ENCODE measurements at regions not wholly inside any gene's neighbourhood (a gene's known extent, or its start where the extent isn't known, plus 50 kb on each side); places are given as distances from the start of the nearest gene placed in this dataset.

DNA sequence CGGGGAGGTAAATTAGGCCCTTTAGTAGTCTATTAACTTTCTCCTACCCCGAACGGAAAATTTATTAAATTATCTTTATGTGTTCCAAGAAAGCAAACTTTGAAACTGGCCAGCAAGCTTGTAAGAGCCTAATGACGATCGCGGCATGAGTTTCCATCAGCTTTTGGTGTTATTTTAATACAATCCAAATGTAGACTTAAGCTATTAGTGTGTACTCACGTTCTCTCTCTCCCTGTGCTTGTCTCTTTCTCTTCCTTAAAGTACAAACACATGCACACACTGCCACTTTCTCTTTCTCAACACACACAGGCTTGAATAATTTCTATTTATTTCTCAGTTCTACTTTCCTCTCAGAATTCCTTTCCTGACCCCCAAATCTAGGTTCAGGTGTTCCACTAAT lies 108.8 kb upstream of the MME start:
- intact Hi-C loops (cut with micrococcal nuclease), result no loop called here
- Mint-ChIP-seq H3K9me3 (no peaks in the 10 kb centered on the region), H3K27me3 (no peaks in the 10 kb centered on the region), H3K4me1 (no peaks in the 10 kb centered on the region), H3K36me3 (ENCODE audit: low read depth) (no peaks in the 10 kb centered on the region), H3K4me3 (no peak overlapping the region), H3K27ac (no peak overlapping the region)
- TF ChIP-seq, protein P1, sequence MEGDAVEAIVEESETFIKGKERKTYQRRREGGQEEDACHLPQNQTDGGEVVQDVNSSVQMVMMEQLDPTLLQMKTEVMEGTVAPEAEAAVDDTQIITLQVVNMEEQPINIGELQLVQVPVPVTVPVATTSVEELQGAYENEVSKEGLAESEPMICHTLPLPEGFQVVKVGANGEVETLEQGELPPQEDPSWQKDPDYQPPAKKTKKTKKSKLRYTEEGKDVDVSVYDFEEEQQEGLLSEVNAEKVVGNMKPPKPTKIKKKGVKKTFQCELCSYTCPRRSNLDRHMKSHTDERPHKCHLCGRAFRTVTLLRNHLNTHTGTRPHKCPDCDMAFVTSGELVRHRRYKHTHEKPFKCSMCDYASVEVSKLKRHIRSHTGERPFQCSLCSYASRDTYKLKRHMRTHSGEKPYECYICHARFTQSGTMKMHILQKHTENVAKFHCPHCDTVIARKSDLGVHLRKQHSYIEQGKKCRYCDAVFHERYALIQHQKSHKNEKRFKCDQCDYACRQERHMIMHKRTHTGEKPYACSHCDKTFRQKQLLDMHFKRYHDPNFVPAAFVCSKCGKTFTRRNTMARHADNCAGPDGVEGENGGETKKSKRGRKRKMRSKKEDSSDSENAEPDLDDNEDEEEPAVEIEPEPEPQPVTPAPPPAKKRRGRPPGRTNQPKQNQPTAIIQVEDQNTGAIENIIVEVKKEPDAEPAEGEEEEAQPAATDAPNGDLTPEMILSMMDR (IDR thresholded peaks at IDR 0.05), result no peak
- CTCF ChIA-PET, result no interaction called here
- ATAC-seq (ENCODE audit: low read depth) (no peak), DNase-seq (no peak)
- POLR2A ChIA-PET, result no interaction called here

DNA sequence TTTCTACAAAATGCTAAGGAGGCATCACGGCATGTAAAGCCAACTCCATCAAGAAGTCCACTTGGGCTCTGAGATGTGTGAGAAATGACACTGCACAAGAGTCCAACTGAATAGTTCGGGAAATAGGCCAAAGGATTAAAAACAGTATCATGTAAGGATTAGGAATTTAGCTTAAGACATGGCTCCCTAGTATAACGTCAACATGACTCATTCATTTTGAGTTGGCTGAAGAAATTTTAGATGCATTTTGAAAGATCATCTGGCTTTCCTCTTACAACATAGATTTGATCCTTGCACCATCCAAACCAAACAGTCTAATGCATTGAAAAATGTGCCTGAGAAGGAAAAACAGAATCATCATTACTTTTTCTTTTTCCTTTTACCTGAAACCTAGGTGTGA lies 109.3 kb upstream of the MME start:
- H3K9me3 Mint-ChIP-seq, result no peaks in the 10 kb centered on the region
- TF ChIP-seq, protein P1 (IDR thresholded peaks at IDR 0.05), result no peak
- no peaks in the 10 kb centered on the region for H3K27me3 Mint-ChIP-seq
- no peaks in the 10 kb centered on the region for H3K36me3 Mint-ChIP-seq (ENCODE audit: low read depth)
- DNase-seq (no peak), ATAC-seq (ENCODE audit: low read depth) (no peak)
- intact Hi-C loops (cut with micrococcal nuclease), result no loop called here
- ChIA-PET CTCF (no interaction called here), POLR2A (no interaction called here)
- no peak overlapping the region for H3K4me3 Mint-ChIP-seq
- H3K27ac Mint-ChIP-seq, result no peak overlapping the region
- no peaks in the 10 kb centered on the region for H3K4me1 Mint-ChIP-seq

DNA sequence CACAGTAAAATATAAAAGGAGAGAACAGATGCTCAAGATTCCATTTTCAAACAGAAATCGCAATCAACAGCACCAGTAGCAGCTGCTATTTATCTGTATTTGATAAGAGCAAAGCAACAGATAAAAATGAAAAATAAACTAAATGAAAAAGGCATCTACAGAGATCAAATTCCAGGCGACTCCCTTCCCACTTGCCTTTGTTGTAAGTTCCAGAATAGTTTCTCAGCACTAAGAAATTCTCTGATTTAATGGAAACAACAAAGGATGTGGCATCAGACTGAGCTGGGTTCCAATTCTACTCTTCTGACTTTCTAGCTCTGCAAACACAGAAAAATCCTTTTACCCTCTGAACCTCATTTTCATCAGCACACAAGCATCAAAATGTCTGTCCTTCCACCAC lies 110.8 kb upstream of the MME start:
- POLR2A ChIA-PET, result no interaction called here

DNA sequence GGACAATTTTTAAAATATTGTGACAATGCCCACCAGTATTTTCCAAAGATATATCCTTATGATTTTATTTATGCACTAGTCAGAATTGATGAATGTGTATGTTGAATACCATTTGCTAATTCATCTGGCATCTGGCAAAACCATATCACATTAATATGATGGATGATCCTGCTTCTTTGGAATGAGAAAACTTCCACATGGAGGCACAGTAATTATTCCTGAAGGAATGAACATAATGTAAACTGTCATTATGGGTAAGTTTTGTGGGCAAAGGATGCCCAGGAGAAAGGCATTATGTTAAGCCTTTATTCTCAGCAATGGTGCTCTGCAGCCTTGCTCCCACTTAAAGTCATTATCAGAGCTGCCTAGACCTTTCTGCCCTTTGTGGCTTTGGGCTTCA lies 113.0 kb upstream of the MME start:
- Mint-ChIP-seq H3K9me3 (no peaks in the 10 kb centered on the region), H3K36me3 (ENCODE audit: low read depth) (no peaks in the 10 kb centered on the region), H3K4me3 (no peak overlapping the region), H3K27ac (no peak overlapping the region), H3K27me3 (no peaks in the 10 kb centered on the region), H3K4me1 (no peaks in the 10 kb centered on the region)
- TF ChIP-seq, protein P1 (IDR thresholded peaks at IDR 0.05), result no peak
- intact Hi-C loops (cut with micrococcal nuclease), result no loop called here
- CTCF ChIA-PET, result no interaction called here
- no peak for DNase-seq
- ATAC-seq (ENCODE audit: low read depth), result no peak
- POLR2A ChIA-PET, result no interaction called here

More for the DNA sequence above, 110.8 kb upstream of the MME start:
- intact Hi-C loops (cut with micrococcal nuclease), result no loop called here
- TF ChIP-seq, protein P1 (IDR thresholded peaks at IDR 0.05), result no peak
- no peaks in the 10 kb centered on the region for H3K4me1 Mint-ChIP-seq
- no peaks in the 10 kb centered on the region for H3K9me3 Mint-ChIP-seq
- H3K36me3 Mint-ChIP-seq (ENCODE audit: low read depth), result no peaks in the 10 kb centered on the region
- CTCF ChIA-PET, result no interaction called here
- ATAC-seq (ENCODE audit: low read depth), result no peak
- DNase-seq, result no peak
- H3K27ac Mint-ChIP-seq, result no peak overlapping the region
- H3K4me3 Mint-ChIP-seq, result no peak overlapping the region
- no peaks in the 10 kb centered on the region for H3K27me3 Mint-ChIP-seq

DNA sequence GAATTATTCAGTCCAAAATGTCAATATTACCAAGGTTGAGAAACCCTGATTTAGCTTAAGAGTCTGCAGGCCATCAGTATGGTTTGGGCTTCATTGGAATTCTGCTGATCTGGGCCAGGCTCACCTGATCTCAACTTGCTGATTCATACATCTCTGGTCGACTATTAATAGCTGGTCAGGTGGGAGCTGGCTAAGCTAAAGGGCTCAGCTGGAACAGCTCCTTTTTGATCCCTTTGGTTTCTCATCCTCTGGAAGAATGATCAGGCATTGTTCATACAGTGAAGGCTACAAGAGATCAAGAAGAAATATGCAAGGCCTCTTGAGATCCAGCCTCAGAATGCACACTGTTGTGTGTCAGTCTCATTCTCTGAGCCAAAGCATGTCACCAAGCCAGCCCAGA lies 123.3 kb upstream of the MME start:
- Mint-ChIP-seq H3K27ac (no peak overlapping the region), H3K4me3 (no peak overlapping the region), H3K4me1 (no peaks in the 10 kb centered on the region), H3K27me3 (no peaks in the 10 kb centered on the region), H3K9me3 (peaks cover 1% of the 10 kb centered on the region), H3K36me3 (ENCODE audit: low read depth) (no peaks in the 10 kb centered on the region)
- TF ChIP-seq, protein P1 (IDR thresholded peaks at IDR 0.05), result no peak
- intact Hi-C loops (cut with micrococcal nuclease), result no loop called here
- CTCF ChIA-PET, result no interaction called here
- ATAC-seq (ENCODE audit: low read depth) (no peak), DNase-seq (no peak)
- POLR2A ChIA-PET, result no interaction called here

Measured in activated B cell treated with CpG ODN at 0.5 μM for 24 hours (primary cell).